IMR-90 (cell line): ENCODE measurements at regions not wholly inside any gene's neighbourhood (a gene's known extent, or its start where the extent isn't known, plus 50 kb on each side); places are given as distances from the start of the nearest gene placed in this dataset.

Experiments used
- ATAC-seq: fragments of 200-7000 bp; cut with Tn5 transposase; 2 replicates; pipeline ENCODE4 v1.9.1; 2020; ENCODE audit warnings: low read depth, mild to moderate bottlenecking, moderate library complexity
- BruUV-seq: library from RNA; stranded (reverse); fragments of 400-500 nt; replicated peaks from 2 replicates; lab custom pipeline; 2021; lab: Mats Ljungman, UMichigan
- CTCF ChIA-PET: fragments of 300-600 bp; formaldehyde crosslinking; extraction: SDS; loops from one replicate; lab custom pipeline; 2021; ENCODE audit warnings: antibody characterized with exemption; lab: Yijun Ruan, JAX
- POLR2A ChIA-PET: fragments of 300-600 bp; sonication (Branson Sonifier 250); formaldehyde crosslinking; loops from one replicate; lab custom pipeline; 2022; ENCODE audit warnings: antibody characterized with exemption; ENCODE audit not compliant: unreplicated experiment; lab: Charles Lee
- DNase-seq: peaks from one replicate; pipeline ENCODE4 v3.0.0; 2013
- H2AFZ ChIP-seq: replicated peaks from 2 replicates; pipeline ENCODE3; 2013; ENCODE audit warnings: low read length, mild to moderate bottlenecking; ENCODE audit not compliant: poor library complexity
- H2AK5ac ChIP-seq: 2 replicates; pipeline ENCODE4 v1.6.1; 2013; ENCODE audit warnings: low read depth, low read length, inconsistent platforms
- H2AK9ac ChIP-seq: replicated peaks from 2 replicates; pipeline ENCODE3; 2013; ENCODE audit warnings: mild to moderate bottlenecking, low read depth, low read length, moderate library complexity; ENCODE audit not compliant: poor library complexity
- H2BK120ac ChIP-seq: 2 replicates; pipeline ENCODE4 v1.6.1; 2013; ENCODE audit warnings: low read depth, low read length, inconsistent platforms
- H2BK15ac ChIP-seq: 3 replicates; pipeline ENCODE4 v1.6.1; 2013; ENCODE audit warnings: low read depth, low read length, inconsistent platforms
- H2BK20ac ChIP-seq: 2 replicates; pipeline ENCODE4 v1.6.1; 2013; ENCODE audit warnings: low read depth, mild to moderate bottlenecking, inconsistent platforms, low read length, moderate library complexity
- H2BK5ac ChIP-seq: 2 replicates; pipeline ENCODE4 v1.6.1; 2013; ENCODE audit warnings: mild to moderate bottlenecking, low read depth, low read length, inconsistent platforms; ENCODE audit not compliant: poor library complexity, severe bottlenecking
- H3K14ac ChIP-seq: replicated peaks from 2 replicates; pipeline ENCODE4 v1.6.1; 2013; ENCODE audit warnings: low read depth, low read length, inconsistent platforms
- H3K18ac ChIP-seq: 2 replicates; pipeline ENCODE4 v1.6.1; 2013; ENCODE audit warnings: low read depth, low read length, control low read depth
- H3K23ac ChIP-seq: 2 replicates; pipeline ENCODE4 v1.6.1; 2013; ENCODE audit warnings: low read depth, low read length, inconsistent platforms
- H3K27ac ChIP-seq: 2 replicates; pipeline ENCODE4 v1.5.1; 2013; ENCODE audit warnings: mild to moderate bottlenecking, control low read depth, low read length; ENCODE audit not compliant: insufficient read depth
- H3K27me3 ChIP-seq: 2 replicates; pipeline ENCODE4 v1.6.1; 2013; ENCODE audit warnings: low read length; ENCODE audit not compliant: control insufficient read depth, insufficient read depth
- H3K36me3 ChIP-seq: 2 replicates; pipeline ENCODE4 v1.6.1; 2013; ENCODE audit warnings: low read length, mixed read lengths; ENCODE audit not compliant: control insufficient read depth, insufficient read depth
- H3K4ac ChIP-seq: 2 replicates; pipeline ENCODE4 v1.6.1; 2013; ENCODE audit warnings: low read depth, low read length, inconsistent platforms
- H3K4me1 ChIP-seq: 2 replicates; pipeline ENCODE4 v1.6.1; 2013; ENCODE audit warnings: low read length, mixed read lengths; ENCODE audit not compliant: control insufficient read depth, insufficient read depth
- H3K4me2 ChIP-seq: 2 replicates; pipeline ENCODE4 v1.6.1; 2013; ENCODE audit warnings: low read depth, mild to moderate bottlenecking, control low read depth, low read length, moderate library complexity
- H3K4me3 ChIP-seq: 2 replicates; pipeline ENCODE4 v1.5.1; 2013; ENCODE audit warnings: low read depth, mild to moderate bottlenecking, control low read depth, low read length, moderate library complexity; ENCODE audit not compliant: insufficient read depth
- H3K56ac ChIP-seq: 2 replicates; pipeline ENCODE4 v1.6.1; 2013; ENCODE audit warnings: low read length, inconsistent platforms; ENCODE audit not compliant: insufficient read depth; ENCODE audit errors: extremely low read depth
- H3K79me1 ChIP-seq, 2 experiments: 2 replicates each; pipeline ENCODE4 v1.6.1; 2013; ENCODE audit warnings: low read length in 2 of 2, inconsistent platforms in 1 of 2, low read depth in 1 of 2
- H3K9ac ChIP-seq: 2 replicates; pipeline ENCODE4 v1.6.1; 2013; ENCODE audit warnings: low read depth, low read length, control low read depth
- H3K9me1 ChIP-seq: 2 replicates; pipeline ENCODE4 v1.6.1; 2013; ENCODE audit warnings: low read length, inconsistent platforms; ENCODE audit not compliant: insufficient read depth
- H3K9me3 ChIP-seq: 2 replicates; pipeline ENCODE4 v1.6.1; 2013; ENCODE audit warnings: low read length; ENCODE audit not compliant: control insufficient read depth, insufficient read depth
- H4K20me1 ChIP-seq: 2 replicates; pipeline ENCODE4 v1.6.1; 2013; ENCODE audit warnings: low read length, inconsistent platforms; ENCODE audit not compliant: insufficient read depth
- H4K5ac ChIP-seq: 2 replicates; pipeline ENCODE4 v1.6.1; 2013; ENCODE audit warnings: mild to moderate bottlenecking, low read depth, low read length, control low read depth
- H4K8ac ChIP-seq, 2 experiments: 2 replicates each; pipeline ENCODE4 v1.6.1; 2013; ENCODE audit warnings: low read depth in 2 of 2, low read length in 2 of 2, control low read depth in 1 of 2, inconsistent platforms in 1 of 2
- H4K91ac ChIP-seq: 2 replicates; pipeline ENCODE4 v1.6.1; 2013; ENCODE audit warnings: low read depth, low read length, inconsistent platforms; ENCODE audit not compliant: insufficient read depth
- FOS ChIP-seq: fragments of 150-350 bp; IDR thresholded peaks from 2 replicates; pipeline ENCODE4 v1.6.1; 2016; ENCODE audit warnings: low read depth, low read length
- MAFK ChIP-seq: IDR thresholded peaks from 2 replicates; pipeline ENCODE4 v1.6.1; 2012; ENCODE audit warnings: low read depth, low read length, improper control_type of control experiment
- MAZ ChIP-seq: IDR thresholded peaks from 2 replicates; pipeline ENCODE4 v1.6.1; 2012; ENCODE audit warnings: low read depth, mild to moderate bottlenecking, low read length, improper control_type of control experiment, moderate library complexity, borderline replicate concordance
- POLR2A ChIP-seq: IDR thresholded peaks from 2 replicates; pipeline ENCODE4 v1.6.1; 2012; ENCODE audit warnings: mild to moderate bottlenecking, low read depth, low read length
- RAD21 ChIP-seq: IDR thresholded peaks from 2 replicates; pipeline ENCODE4 v1.6.1; 2012; ENCODE audit warnings: low read length, improper control_type of control experiment
- SMC3 ChIP-seq: fragments of 150-350 bp; IDR thresholded peaks from 2 replicates; pipeline ENCODE4 v1.6.1; 2016; ENCODE audit warnings: low read depth, mild to moderate bottlenecking, antibody characterized with exemption, low read length, moderate library complexity
- WGBS, 2 experiments: methylation state at CpG; one replicate each; pipeline versions ENCODE4 v1.1.5 to v1.1.7; 2013; ENCODE audit warnings: missing lambda C conversion rate in 2 of 2; ENCODE audit not compliant: insufficient read length in 1 of 2; ENCODE audit errors: extremely low coverage in 2 of 2; 5-methylcytosine and 5-hydroxymethylcytosine counted together
- dilution Hi-C: fragments of 300-500 bp; cut with HindIII; formaldehyde crosslinking; loops from one replicate; pipeline ENCODE4 v1.14.3; 2018; ENCODE audit warnings: low sequenced_read_pairs; ENCODE audit not compliant: unreplicated experiment
- in situ Hi-C: fragments of 300-500 bp; cut with MboI; formaldehyde crosslinking; loops from 3 replicates; pipeline ENCODE4 v1.14.3; 2019; ENCODE audit warnings: low sequenced_read_pairs, inconsistent platforms, mixed read lengths
- intact Hi-C: fragments of 100-400 bp; cut with micrococcal nuclease; formaldehyde crosslinking; loops from 2 replicates; pipeline ENCODE4 v1.10.0; 2022
- TF ChIP-seq, protein P1 (sequence below): conservative IDR thresholded peaks from 2 replicates; pipeline ENCODE4 v1.5.1; 2012; ENCODE audit warnings: mild to moderate bottlenecking, low read depth, low read length, improper control_type of control experiment

DNA sequence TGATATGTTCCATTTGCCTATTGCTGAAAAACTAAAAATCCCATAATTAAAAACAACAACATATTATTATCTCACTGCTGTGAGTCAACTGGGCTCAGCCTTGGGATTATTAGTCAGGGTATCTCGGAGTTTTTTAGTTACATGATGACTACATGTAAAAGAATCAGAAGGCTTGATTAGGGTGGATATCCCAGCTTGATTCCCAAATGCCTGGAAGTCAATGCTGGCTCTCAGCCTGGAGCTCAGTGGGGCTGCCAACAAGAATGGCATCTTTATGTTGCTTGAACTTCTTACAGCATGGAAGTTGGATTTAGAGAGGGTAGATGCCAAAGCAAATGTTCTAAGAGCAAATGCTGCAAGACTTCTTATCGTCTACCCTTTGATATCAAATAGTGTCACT, 278.5 kb downstream of the PLOD2 start:
- POLR2A ChIA-PET: no interaction called here
- BruUV-seq: no TSS peak
- intact Hi-C loops: no loop called here

More for the DNA sequence above, 278.5 kb downstream of the PLOD2 start:
- H3K18ac ChIP-seq: no peak overlapping the region
- no peak overlapping the region for H3K4ac ChIP-seq
- H4K8ac ChIP-seq: no peak overlapping the region
- no peak overlapping the region for H2BK5ac ChIP-seq
- H3K36me3 ChIP-seq: no peaks in the 10 kb centered on the region
- H3K27ac ChIP-seq: no peak overlapping the region
- H3K4me1 ChIP-seq: no peaks in the 10 kb centered on the region
- in situ Hi-C loops (no loop called here), dilution Hi-C loops (no loop called here)
- H3K4me2 ChIP-seq: no peak overlapping the region
- DNase-seq (no peak), ATAC-seq (no peak)
- no peak overlapping the region for H3K14ac ChIP-seq
- no peak overlapping the region for H3K4me3 ChIP-seq
- H2BK15ac ChIP-seq: no peak overlapping the region
- no peaks in the 10 kb centered on the region for H4K20me1 ChIP-seq
- TF ChIP-seq MAZ (no peak), SMC3 (no peak), POLR2A (no peak), FOS (no peak), RAD21 (no peak), MAFK (no peak)
- TF ChIP-seq, protein P1, sequence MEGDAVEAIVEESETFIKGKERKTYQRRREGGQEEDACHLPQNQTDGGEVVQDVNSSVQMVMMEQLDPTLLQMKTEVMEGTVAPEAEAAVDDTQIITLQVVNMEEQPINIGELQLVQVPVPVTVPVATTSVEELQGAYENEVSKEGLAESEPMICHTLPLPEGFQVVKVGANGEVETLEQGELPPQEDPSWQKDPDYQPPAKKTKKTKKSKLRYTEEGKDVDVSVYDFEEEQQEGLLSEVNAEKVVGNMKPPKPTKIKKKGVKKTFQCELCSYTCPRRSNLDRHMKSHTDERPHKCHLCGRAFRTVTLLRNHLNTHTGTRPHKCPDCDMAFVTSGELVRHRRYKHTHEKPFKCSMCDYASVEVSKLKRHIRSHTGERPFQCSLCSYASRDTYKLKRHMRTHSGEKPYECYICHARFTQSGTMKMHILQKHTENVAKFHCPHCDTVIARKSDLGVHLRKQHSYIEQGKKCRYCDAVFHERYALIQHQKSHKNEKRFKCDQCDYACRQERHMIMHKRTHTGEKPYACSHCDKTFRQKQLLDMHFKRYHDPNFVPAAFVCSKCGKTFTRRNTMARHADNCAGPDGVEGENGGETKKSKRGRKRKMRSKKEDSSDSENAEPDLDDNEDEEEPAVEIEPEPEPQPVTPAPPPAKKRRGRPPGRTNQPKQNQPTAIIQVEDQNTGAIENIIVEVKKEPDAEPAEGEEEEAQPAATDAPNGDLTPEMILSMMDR: no peak
- no peaks in the 10 kb centered on the region for H3K9me1 ChIP-seq
- H2BK20ac ChIP-seq: no peak overlapping the region
- no peak overlapping the region for H2BK120ac ChIP-seq
- no peaks in the 10 kb centered on the region for H3K9me3 ChIP-seq
- no peak overlapping the region for H3K9ac ChIP-seq
- H2AFZ ChIP-seq: no peak overlapping the region
- no peak overlapping the region for H4K91ac ChIP-seq
- no peaks in the 10 kb centered on the region for H3K27me3 ChIP-seq
- H3K79me1 ChIP-seq: no peaks in the 10 kb centered on the region
- H2AK9ac ChIP-seq: no peak overlapping the region
- H3K23ac ChIP-seq: no peak overlapping the region
- H3K56ac ChIP-seq: no peak overlapping the region
- WGBS, 2 experiments: no CpG with 5 or more reads among the region's 2 CpGs
- no peak overlapping the region for H2AK5ac ChIP-seq
- CTCF ChIA-PET: no interaction called here
- H4K5ac ChIP-seq: no peak overlapping the region
